Ishikawa (cell line): ENCODE measurements at regions not wholly inside any gene's neighbourhood (a gene's known extent, or its start where the extent isn't known, plus 50 kb on each side); places are given as distances from the start of the nearest gene placed in this dataset.

Experiments
- CREB1 ChIP-seq: IDR thresholded peaks from 2 replicates; pipeline ENCODE4 v1.6.1; 2012; ENCODE audit warnings: low read depth
- EGR1 ChIP-seq: IDR thresholded peaks from 2 replicates; pipeline ENCODE4 v1.6.1; 2012
- EP300 ChIP-seq: IDR thresholded peaks from 2 replicates; pipeline ENCODE4 v1.6.1; 2012; ENCODE audit warnings: borderline replicate concordance
- FOXM1 ChIP-seq: IDR thresholded peaks from 2 replicates; pipeline ENCODE4 v1.6.1; 2012; ENCODE audit warnings: low read depth, borderline replicate concordance
- NFIC ChIP-seq: IDR thresholded peaks from 2 replicates; pipeline ENCODE4 v1.6.1; 2012
- RAD21 ChIP-seq: IDR thresholded peaks from 2 replicates; pipeline ENCODE4 v1.6.1; 2012; ENCODE audit warnings: low read depth
- TAF1 ChIP-seq: IDR thresholded peaks from 2 replicates; pipeline ENCODE4 v1.6.1; 2012; ENCODE audit warnings: low read depth, mild to moderate bottlenecking
- TCF12 ChIP-seq: IDR thresholded peaks from 2 replicates; pipeline ENCODE4 v1.6.1; 2012; ENCODE audit warnings: low read depth
- TEAD4 ChIP-seq: IDR thresholded peaks from 2 replicates; pipeline ENCODE4 v1.6.1; 2012
- YY1 ChIP-seq: IDR thresholded peaks from 2 replicates; pipeline ENCODE4 v1.6.1; 2012; ENCODE audit warnings: low read depth
- ZBTB7A ChIP-seq: IDR thresholded peaks from 2 replicates; pipeline ENCODE4 v1.6.1; 2012; ENCODE audit warnings: low read depth
- TF ChIP-seq, protein P1 (sequence below): IDR thresholded peaks from 2 replicates; pipeline ENCODE4 v1.6.1; 2012; ENCODE audit warnings: low read depth, mild to moderate bottlenecking
- TF ChIP-seq, protein P2 (sequence below): IDR thresholded peaks from 2 replicates; pipeline ENCODE4 v1.6.1; 2012

- no peak for TF ChIP-seq EGR1
- no peak for TF ChIP-seq RAD21
- no peak for TF ChIP-seq ZBTB7A
- TF ChIP-seq, protein P1, sequence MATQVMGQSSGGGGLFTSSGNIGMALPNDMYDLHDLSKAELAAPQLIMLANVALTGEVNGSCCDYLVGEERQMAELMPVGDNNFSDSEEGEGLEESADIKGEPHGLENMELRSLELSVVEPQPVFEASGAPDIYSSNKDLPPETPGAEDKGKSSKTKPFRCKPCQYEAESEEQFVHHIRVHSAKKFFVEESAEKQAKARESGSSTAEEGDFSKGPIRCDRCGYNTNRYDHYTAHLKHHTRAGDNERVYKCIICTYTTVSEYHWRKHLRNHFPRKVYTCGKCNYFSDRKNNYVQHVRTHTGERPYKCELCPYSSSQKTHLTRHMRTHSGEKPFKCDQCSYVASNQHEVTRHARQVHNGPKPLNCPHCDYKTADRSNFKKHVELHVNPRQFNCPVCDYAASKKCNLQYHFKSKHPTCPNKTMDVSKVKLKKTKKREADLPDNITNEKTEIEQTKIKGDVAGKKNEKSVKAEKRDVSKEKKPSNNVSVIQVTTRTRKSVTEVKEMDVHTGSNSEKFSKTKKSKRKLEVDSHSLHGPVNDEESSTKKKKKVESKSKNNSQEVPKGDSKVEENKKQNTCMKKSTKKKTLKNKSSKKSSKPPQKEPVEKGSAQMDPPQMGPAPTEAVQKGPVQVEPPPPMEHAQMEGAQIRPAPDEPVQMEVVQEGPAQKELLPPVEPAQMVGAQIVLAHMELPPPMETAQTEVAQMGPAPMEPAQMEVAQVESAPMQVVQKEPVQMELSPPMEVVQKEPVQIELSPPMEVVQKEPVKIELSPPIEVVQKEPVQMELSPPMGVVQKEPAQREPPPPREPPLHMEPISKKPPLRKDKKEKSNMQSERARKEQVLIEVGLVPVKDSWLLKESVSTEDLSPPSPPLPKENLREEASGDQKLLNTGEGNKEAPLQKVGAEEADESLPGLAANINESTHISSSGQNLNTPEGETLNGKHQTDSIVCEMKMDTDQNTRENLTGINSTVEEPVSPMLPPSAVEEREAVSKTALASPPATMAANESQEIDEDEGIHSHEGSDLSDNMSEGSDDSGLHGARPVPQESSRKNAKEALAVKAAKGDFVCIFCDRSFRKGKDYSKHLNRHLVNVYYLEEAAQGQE: no peak
- TF ChIP-seq, protein P2, sequence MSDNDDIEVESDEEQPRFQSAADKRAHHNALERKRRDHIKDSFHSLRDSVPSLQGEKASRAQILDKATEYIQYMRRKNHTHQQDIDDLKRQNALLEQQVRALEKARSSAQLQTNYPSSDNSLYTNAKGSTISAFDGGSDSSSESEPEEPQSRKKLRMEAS: no peak
- TF ChIP-seq EP300: no peak
- no peak for TF ChIP-seq TAF1
- TF ChIP-seq TEAD4: no peak
- TF ChIP-seq NFIC: no peak
- TF ChIP-seq FOXM1: no peak
- no peak for TF ChIP-seq CREB1
- no peak for TF ChIP-seq TCF12
- TF ChIP-seq YY1: no peak
Measured at GRCh38 chr7:26049081-26049480, 102.9 kb upstream of the NFE2L3 start.
